Omental fat pad (tissue), 3 donors: ENCODE measurements at regions not wholly inside any gene's neighbourhood (a gene's known extent, or its start where the extent isn't known, plus 50 kb on each side); places are given as distances from the start of the nearest gene placed in this dataset.

Experiments used
- ATAC-seq: fragments of 150-250 bp; one replicate; pipeline ENCODE4 v1.9.1; 2016; ENCODE audit warnings: mild to moderate bottlenecking, moderate library complexity; ENCODE audit not compliant: low FRiP score
- DNase-seq: peaks from one replicate; pipeline ENCODE4 v3.0.0-alpha.2; 2019; ENCODE audit warnings: low spot score
- TF ChIP-seq, protein P1 (sequence below), 3 donors: fragments of 450-650 bp; IDR thresholded peaks; one replicate each; pipeline ENCODE4 v1.5.1; 2016 to 2017; ENCODE audit warnings: antibody characterized with exemption in 3 of 3, mild to moderate bottlenecking in 3 of 3, moderate library complexity in 2 of 3

DNA sequence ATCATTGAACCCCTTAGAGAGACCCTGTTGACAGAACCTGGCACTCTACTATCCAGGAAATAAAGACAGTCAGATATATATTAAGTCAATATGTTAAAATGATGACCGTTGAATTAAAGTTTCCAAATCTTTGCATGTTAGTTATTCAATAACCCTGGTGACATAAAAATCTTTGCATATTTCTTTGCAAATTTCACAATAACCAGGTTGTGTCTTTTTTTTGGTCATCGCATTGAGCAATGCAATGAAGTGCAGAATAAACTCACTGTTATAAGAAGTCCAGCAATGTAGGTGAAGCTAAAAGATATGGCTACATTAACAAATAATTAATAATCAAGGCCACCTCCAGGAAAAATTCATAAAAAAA is 596.9 kb downstream of the NYAP2 start:
- TF ChIP-seq, protein P1, sequence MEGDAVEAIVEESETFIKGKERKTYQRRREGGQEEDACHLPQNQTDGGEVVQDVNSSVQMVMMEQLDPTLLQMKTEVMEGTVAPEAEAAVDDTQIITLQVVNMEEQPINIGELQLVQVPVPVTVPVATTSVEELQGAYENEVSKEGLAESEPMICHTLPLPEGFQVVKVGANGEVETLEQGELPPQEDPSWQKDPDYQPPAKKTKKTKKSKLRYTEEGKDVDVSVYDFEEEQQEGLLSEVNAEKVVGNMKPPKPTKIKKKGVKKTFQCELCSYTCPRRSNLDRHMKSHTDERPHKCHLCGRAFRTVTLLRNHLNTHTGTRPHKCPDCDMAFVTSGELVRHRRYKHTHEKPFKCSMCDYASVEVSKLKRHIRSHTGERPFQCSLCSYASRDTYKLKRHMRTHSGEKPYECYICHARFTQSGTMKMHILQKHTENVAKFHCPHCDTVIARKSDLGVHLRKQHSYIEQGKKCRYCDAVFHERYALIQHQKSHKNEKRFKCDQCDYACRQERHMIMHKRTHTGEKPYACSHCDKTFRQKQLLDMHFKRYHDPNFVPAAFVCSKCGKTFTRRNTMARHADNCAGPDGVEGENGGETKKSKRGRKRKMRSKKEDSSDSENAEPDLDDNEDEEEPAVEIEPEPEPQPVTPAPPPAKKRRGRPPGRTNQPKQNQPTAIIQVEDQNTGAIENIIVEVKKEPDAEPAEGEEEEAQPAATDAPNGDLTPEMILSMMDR (IDR thresholded peaks at IDR 0.05): no peak
- ATAC-seq (no peak), DNase-seq (no peak)

DNA sequence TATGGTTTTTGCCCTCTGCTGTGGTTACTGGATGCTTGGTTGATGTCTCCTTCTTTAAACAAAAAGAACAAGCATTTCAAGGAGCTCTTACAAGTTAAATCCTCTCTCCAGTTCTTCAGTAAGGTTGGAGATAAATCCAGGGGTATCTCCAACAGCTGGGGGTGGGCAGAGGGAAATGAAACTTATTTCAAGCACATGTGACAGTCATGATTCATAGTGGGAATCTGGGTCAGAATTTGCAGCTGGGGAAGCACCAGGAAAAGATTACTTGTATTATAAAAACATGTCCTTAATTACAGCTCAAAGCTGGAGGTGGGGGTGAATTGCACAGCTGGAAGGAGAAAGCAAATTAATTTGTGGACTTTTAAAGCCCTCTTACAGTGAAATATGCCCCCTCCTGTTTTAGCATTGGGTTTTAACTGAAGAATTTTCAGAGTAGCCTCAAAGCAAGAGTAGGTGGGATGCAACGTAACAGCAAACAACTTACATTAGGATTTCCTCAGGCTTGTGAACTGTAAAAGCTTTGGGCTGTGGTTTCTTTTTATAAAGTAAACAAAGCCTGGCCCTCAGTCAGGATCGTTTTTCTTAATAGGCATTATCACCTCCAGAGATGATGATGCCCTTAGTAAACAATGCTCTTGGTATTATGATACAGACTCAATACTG is 596.4 kb downstream of the NYAP2 start:
- no peak for DNase-seq
- ATAC-seq: no peak

DNA sequence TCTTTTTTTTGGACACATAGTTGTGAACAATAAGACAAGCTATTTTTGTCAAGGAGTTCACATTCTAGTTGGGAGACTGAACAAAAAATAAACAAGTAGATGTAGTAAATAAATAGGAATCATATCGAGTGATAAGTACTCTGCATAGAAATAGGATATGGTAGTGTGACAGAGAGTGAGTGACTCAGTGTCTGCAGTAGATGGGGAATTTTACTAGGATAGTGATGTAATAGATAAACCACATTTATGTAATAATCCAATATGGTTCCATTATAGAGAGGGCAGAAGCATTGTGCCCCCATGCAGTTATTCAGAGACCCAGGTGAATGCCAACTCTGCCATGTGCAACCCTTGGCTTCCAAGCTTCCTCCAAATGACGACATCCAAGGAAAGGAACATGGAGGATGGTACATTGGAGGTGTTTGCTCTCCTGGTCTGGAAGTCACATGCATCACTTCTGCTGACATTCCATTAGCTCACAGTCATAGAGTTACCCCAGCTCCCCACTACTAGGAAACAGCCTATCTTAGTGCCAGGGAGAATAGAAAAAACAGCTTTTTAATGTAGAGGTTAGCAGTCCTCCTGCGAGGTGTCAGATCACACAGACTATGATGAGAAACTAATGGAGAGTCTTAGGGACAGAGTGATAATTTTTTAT is 595.4 kb downstream of the NYAP2 start:
- TF ChIP-seq, protein P1 (IDR thresholded peaks at IDR 0.05): no peak
- ATAC-seq (no peak), DNase-seq (no peak)

More for the DNA sequence above, 596.4 kb downstream of the NYAP2 start:
- TF ChIP-seq, protein P1 (IDR thresholded peaks at IDR 0.05): no peak

DNA sequence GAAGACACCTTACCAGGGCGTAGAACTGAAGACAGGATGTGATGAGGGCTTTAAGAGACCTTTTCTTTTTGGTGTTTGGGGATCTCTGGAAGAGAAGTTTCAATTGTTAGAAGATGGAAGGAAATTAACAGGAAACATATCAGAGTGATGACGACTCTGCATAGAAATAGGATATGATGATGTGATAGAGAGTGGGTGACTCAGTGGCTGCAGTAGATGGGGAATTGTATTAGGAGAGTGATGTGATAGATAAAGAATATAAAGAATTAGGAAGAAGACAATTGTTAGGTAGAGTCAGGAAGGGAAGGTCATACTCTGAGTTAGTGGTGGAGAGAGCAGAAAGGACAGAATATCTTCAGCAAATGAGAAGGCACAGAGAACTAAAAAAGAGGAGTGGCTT is 593.9 kb downstream of the NYAP2 start:
- TF ChIP-seq, protein P1 (IDR thresholded peaks at IDR 0.05): no peak
- no peak for ATAC-seq
- DNase-seq: no peak

DNA sequence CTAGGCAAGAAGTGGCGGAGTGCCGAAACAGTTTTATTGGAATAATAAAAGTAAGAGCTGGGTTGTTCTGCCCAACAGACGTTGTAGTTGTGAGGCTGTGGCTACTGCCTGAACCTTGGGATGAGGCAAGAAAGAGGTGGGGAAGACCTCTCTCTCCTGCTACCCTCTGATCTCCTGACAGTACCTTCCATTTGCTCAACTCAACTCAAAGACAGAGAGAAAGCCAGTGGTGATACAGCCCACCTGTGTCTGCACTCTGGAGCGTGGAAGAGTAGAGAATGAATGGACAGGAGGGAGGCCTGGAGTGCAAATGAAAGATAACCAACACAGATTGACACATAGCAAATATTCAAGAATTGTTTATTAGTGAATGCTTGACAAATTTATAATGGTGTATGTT is 590.3 kb downstream of the NYAP2 start:
- TF ChIP-seq, protein P1 (IDR thresholded peaks at IDR 0.05): no peak
- no peak for ATAC-seq

DNA sequence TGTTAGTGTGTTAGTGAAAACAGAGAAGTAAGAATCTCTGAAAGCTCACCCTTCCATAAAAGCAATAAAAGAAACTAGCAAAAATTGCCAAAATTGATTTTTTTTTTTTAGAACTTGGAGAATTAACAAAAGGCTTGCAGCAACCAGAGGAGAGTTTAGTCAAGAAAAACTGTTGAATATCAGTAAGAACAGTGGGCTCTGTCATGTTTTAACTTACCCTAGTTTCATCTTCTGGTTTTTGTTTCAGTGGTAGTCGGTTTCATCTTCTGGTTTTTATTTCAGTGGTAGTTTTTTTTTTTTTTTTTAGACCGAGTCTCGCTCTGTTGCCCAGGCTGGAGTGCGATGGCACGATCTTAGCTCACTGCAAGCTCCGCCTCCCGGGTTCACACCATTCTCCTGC is 580.9 kb downstream of the NYAP2 start:
- ATAC-seq: no peak
- no peak for DNase-seq
- TF ChIP-seq, protein P1 (IDR thresholded peaks at IDR 0.05): no peak

More for the DNA sequence above, 590.3 kb downstream of the NYAP2 start:
- DNase-seq: no peak

DNA sequence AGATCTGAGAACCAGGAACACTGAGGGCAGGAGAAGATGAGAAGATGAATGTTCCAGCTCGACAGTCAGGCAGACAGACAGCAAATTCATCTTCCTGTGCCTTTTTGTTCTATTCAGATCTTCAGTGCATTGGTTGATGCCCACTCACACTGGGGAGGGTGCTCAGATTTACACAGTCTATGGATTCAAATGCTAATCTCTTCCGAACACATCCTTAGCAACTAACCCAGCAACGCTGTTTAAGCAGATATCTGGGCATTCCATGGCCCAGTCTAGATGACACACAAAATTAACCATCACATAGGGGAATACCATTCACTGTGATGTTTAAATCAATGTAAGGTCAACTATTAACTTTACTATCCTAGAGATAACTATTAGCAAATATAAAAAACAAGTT is 571.9 kb downstream of the NYAP2 start:
- DNase-seq (no peak), ATAC-seq (no peak)
- TF ChIP-seq, protein P1 (IDR thresholded peaks at IDR 0.05): no peak
